ENCODE measurements at regions not wholly inside any gene's neighbourhood (a gene's known extent, or its start where the extent isn't known, plus 50 kb on each side); places are given as distances from the start of the nearest gene placed in this dataset.

GRCh38 chr2:139122711-139123158 lies 342.5 kb upstream of the NXPH2 start:
- Mint-ChIP-seq H3K9me3 (no peaks in the 10 kb centered on the region), H3K4me1 (no peaks in the 10 kb centered on the region), H3K4me3 (no peak overlapping the region), H3K27me3 (no peaks in the 10 kb centered on the region), H3K27ac (no peak overlapping the region), H3K36me3 (no peaks in the 10 kb centered on the region)
- ATAC-seq: no peak

- no peak for ATAC-seq
- H3K4me3 Mint-ChIP-seq: no peak overlapping the region
- H3K4me1 Mint-ChIP-seq: no peaks in the 10 kb centered on the region
- peaks cover 9% of the 10 kb centered on the region for H3K9me3 Mint-ChIP-seq
- H3K27me3 Mint-ChIP-seq: no peaks in the 10 kb centered on the region
- H3K36me3 Mint-ChIP-seq: no peaks in the 10 kb centered on the region
- no peak overlapping the region for H3K27ac Mint-ChIP-seq
Measured at GRCh38 chr2:139099721-139100120, 319.5 kb upstream of the NXPH2 start.

- Mint-ChIP-seq H3K9me3 (peaks cover 7% of the 10 kb centered on the region), H3K4me3 (no peak overlapping the region), H3K27ac (no peak overlapping the region), H3K36me3 (no peaks in the 10 kb centered on the region), H3K4me1 (no peaks in the 10 kb centered on the region), H3K27me3 (no peaks in the 10 kb centered on the region)
- no peak for ATAC-seq
Measured at GRCh38 chr2:139098961-139099360, 318.8 kb upstream of the NXPH2 start.

- no peak for ATAC-seq
- no peak overlapping the region for H3K27ac Mint-ChIP-seq
- no peaks in the 10 kb centered on the region for H3K27me3 Mint-ChIP-seq
- H3K4me1 Mint-ChIP-seq: no peaks in the 10 kb centered on the region
- no peak overlapping the region for H3K4me3 Mint-ChIP-seq
- H3K36me3 Mint-ChIP-seq: no peaks in the 10 kb centered on the region
- H3K9me3 Mint-ChIP-seq: peaks cover 6% of the 10 kb centered on the region
Measured at GRCh38 chr2:139083121-139083520, 302.9 kb upstream of the NXPH2 start.

GRCh38 chr2:139080244-139080643 lies 300.1 kb upstream of the NXPH2 start:
- Mint-ChIP-seq H3K4me3 (no peak overlapping the region), H3K27ac (no peak overlapping the region), H3K27me3 (no peaks in the 10 kb centered on the region), H3K9me3 (no peaks in the 10 kb centered on the region), H3K36me3 (no peaks in the 10 kb centered on the region), H3K4me1 (no peaks in the 10 kb centered on the region)
- ATAC-seq: no peak

- no peak overlapping the region for H3K27ac Mint-ChIP-seq
- no peaks in the 10 kb centered on the region for H3K27me3 Mint-ChIP-seq
- no peaks in the 10 kb centered on the region for H3K4me1 Mint-ChIP-seq
- no peak overlapping the region for H3K4me3 Mint-ChIP-seq
- ATAC-seq: no peak
- no peaks in the 10 kb centered on the region for H3K9me3 Mint-ChIP-seq
- H3K36me3 Mint-ChIP-seq: no peaks in the 10 kb centered on the region
Measured at GRCh38 chr2:139079311-139079710, 299.1 kb upstream of the NXPH2 start.

GRCh38 chr2:139078376-139078775 lies 298.2 kb upstream of the NXPH2 start:
- no peak overlapping the region for H3K4me3 Mint-ChIP-seq
- no peaks in the 10 kb centered on the region for H3K27me3 Mint-ChIP-seq
- H3K4me1 Mint-ChIP-seq: no peaks in the 10 kb centered on the region
- H3K9me3 Mint-ChIP-seq: no peaks in the 10 kb centered on the region
- no peaks in the 10 kb centered on the region for H3K36me3 Mint-ChIP-seq
- H3K27ac Mint-ChIP-seq: no peak overlapping the region
- no peak for ATAC-seq

- Mint-ChIP-seq H3K27ac (no peak overlapping the region), H3K36me3 (no peaks in the 10 kb centered on the region), H3K4me1 (no peaks in the 10 kb centered on the region), H3K4me3 (no peak overlapping the region), H3K9me3 (no peaks in the 10 kb centered on the region), H3K27me3 (no peaks in the 10 kb centered on the region)
- no peak for ATAC-seq
Measured at GRCh38 chr2:139077099-139077737, 297.0 kb upstream of the NXPH2 start.

- Mint-ChIP-seq H3K27ac (no peak overlapping the region), H3K36me3 (no peaks in the 10 kb centered on the region), H3K4me1 (no peaks in the 10 kb centered on the region), H3K9me3 (peaks cover 7% of the 10 kb centered on the region), H3K27me3 (no peaks in the 10 kb centered on the region), H3K4me3 (no peak overlapping the region)
- no peak for ATAC-seq
Measured at GRCh38 chr2:139067874-139068273, 287.7 kb upstream of the NXPH2 start.

- no peak overlapping the region for H3K27ac Mint-ChIP-seq
- no peaks in the 10 kb centered on the region for H3K36me3 Mint-ChIP-seq
- H3K4me1 Mint-ChIP-seq: no peaks in the 10 kb centered on the region
- peaks cover 7% of the 10 kb centered on the region for H3K9me3 Mint-ChIP-seq
- H3K27me3 Mint-ChIP-seq: no peaks in the 10 kb centered on the region
- no peak overlapping the region for H3K4me3 Mint-ChIP-seq
- ATAC-seq: no peak
Measured at GRCh38 chr2:139067072-139067471, 286.9 kb upstream of the NXPH2 start.

GRCh38 chr2:139064159-139064558 lies 284.0 kb upstream of the NXPH2 start:
- H3K4me3 Mint-ChIP-seq: no peak overlapping the region
- H3K4me1 Mint-ChIP-seq: no peaks in the 10 kb centered on the region
- H3K27me3 Mint-ChIP-seq: no peaks in the 10 kb centered on the region
- no peak overlapping the region for H3K27ac Mint-ChIP-seq
- peaks cover 4% of the 10 kb centered on the region for H3K9me3 Mint-ChIP-seq
- ATAC-seq: no peak
- H3K36me3 Mint-ChIP-seq: no peaks in the 10 kb centered on the region

- Mint-ChIP-seq H3K27ac (no peak overlapping the region), H3K27me3 (no peaks in the 10 kb centered on the region), H3K4me1 (no peaks in the 10 kb centered on the region), H3K36me3 (no peaks in the 10 kb centered on the region), H3K9me3 (peaks cover 3% of the 10 kb centered on the region), H3K4me3 (no peak overlapping the region)
- ATAC-seq: no peak
Measured at GRCh38 chr2:139059617-139060016, 279.4 kb upstream of the NXPH2 start.

GRCh38 chr2:139055202-139055601 lies 275.0 kb upstream of the NXPH2 start:
- no peak overlapping the region for H3K4me3 Mint-ChIP-seq
- ATAC-seq: no peak
- no peak overlapping the region for H3K27ac Mint-ChIP-seq
- no peaks in the 10 kb centered on the region for H3K4me1 Mint-ChIP-seq
- H3K9me3 Mint-ChIP-seq: peaks cover 3% of the 10 kb centered on the region
- H3K27me3 Mint-ChIP-seq: no peaks in the 10 kb centered on the region
- no peaks in the 10 kb centered on the region for H3K36me3 Mint-ChIP-seq

- no peak for ATAC-seq
- H3K4me3 Mint-ChIP-seq: no peak overlapping the region
- no peaks in the 10 kb centered on the region for H3K4me1 Mint-ChIP-seq
- no peaks in the 10 kb centered on the region for H3K9me3 Mint-ChIP-seq
- no peak overlapping the region for H3K27ac Mint-ChIP-seq
- H3K36me3 Mint-ChIP-seq: no peaks in the 10 kb centered on the region
- no peaks in the 10 kb centered on the region for H3K27me3 Mint-ChIP-seq
Measured at GRCh38 chr2:139048017-139048416, 267.8 kb upstream of the NXPH2 start.

GRCh38 chr2:139045524-139045923 lies 265.3 kb upstream of the NXPH2 start:
- no peak overlapping the region for H3K4me3 Mint-ChIP-seq
- ATAC-seq: no peak

GRCh38 chr2:139034064-139034463 lies 253.9 kb upstream of the NXPH2 start:
- ATAC-seq: no peak
- no peak overlapping the region for H3K4me3 Mint-ChIP-seq
- no peaks in the 10 kb centered on the region for H3K36me3 Mint-ChIP-seq
- H3K27me3 Mint-ChIP-seq: no peaks in the 10 kb centered on the region
- H3K4me1 Mint-ChIP-seq: no peaks in the 10 kb centered on the region
- no peak overlapping the region for H3K27ac Mint-ChIP-seq
- H3K9me3 Mint-ChIP-seq: no peaks in the 10 kb centered on the region

More at GRCh38 chr2:139045524-139045923, 265.3 kb upstream of the NXPH2 start:
- H3K27me3 Mint-ChIP-seq: no peaks in the 10 kb centered on the region
- H3K27ac Mint-ChIP-seq: no peak overlapping the region
- H3K9me3 Mint-ChIP-seq: no peaks in the 10 kb centered on the region
- no peaks in the 10 kb centered on the region for H3K36me3 Mint-ChIP-seq
- H3K4me1 Mint-ChIP-seq: no peaks in the 10 kb centered on the region

- Mint-ChIP-seq H3K27ac (no peak overlapping the region), H3K36me3 (no peaks in the 10 kb centered on the region), H3K4me1 (no peaks in the 10 kb centered on the region), H3K4me3 (no peak overlapping the region), H3K9me3 (peaks cover 3% of the 10 kb centered on the region), H3K27me3 (no peaks in the 10 kb centered on the region)
- no peak for ATAC-seq
Measured at GRCh38 chr2:139033300-139033699, 253.1 kb upstream of the NXPH2 start.
